Fibroblast of lung (primary cell): ENCODE measurements at regions not wholly inside any gene's neighbourhood (a gene's known extent, or its start where the extent isn't known, plus 50 kb on each side); places are given as distances from the start of the nearest gene placed in this dataset.

Experiments used
- DNase-seq, 2 donors: peaks; one replicate each; pipeline versions ENCODE4 v3.0.0 to v3.0.0-alpha.2; 2010; ENCODE audit warnings: low read depth in 2 of 2
- H2AFZ ChIP-seq: 2 replicates; pipeline ENCODE4 v1.5.1; 2012; ENCODE audit warnings: low read length, control low read depth, inconsistent platforms
- H3K27ac ChIP-seq: 2 replicates; pipeline ENCODE4 v1.5.1; 2011; ENCODE audit warnings: low read length, control low read depth; ENCODE audit not compliant: insufficient read depth
- H3K27me3 ChIP-seq: 2 replicates; pipeline ENCODE4 v1.5.1; 2011; ENCODE audit warnings: mild to moderate bottlenecking, low read length; ENCODE audit not compliant: control insufficient read depth, insufficient read depth
- H3K36me3 ChIP-seq: 2 replicates; pipeline ENCODE4 v1.5.1; 2011; ENCODE audit warnings: low read length; ENCODE audit not compliant: control insufficient read depth, insufficient read depth
- H3K4me1 ChIP-seq: 2 replicates; pipeline ENCODE4 v1.5.1; 2011; ENCODE audit warnings: low read length; ENCODE audit not compliant: control insufficient read depth, insufficient read depth; ENCODE audit errors: extremely low read depth
- H3K4me2 ChIP-seq: 2 replicates; pipeline ENCODE4 v1.5.1; 2011; ENCODE audit warnings: low read length, control low read depth; ENCODE audit not compliant: insufficient read depth; ENCODE audit errors: extremely low read depth
- H3K4me3 ChIP-seq, 4 experiments: fragments of 200-600 bp in 1 of 4; sonication (generic) in 1 of 4; replicated peaks in 1 of 4; 2 replicates each; pipeline ENCODE4 v1.5.1; 2011 to 2016; ENCODE audit warnings: low read length in 4 of 4, low read depth in 3 of 4, mild to moderate bottlenecking in 3 of 4, control low read depth in 2 of 4, inconsistent platforms in 1 of 4, mixed read lengths in 1 of 4; ENCODE audit not compliant: insufficient read depth in 1 of 4; ENCODE audit errors: control extremely low read depth in 1 of 4
- H3K79me2 ChIP-seq: 2 replicates; pipeline ENCODE4 v1.5.1; 2012; ENCODE audit warnings: mild to moderate bottlenecking, low read length, inconsistent platforms; ENCODE audit not compliant: control insufficient read depth, insufficient read depth
- H3K9ac ChIP-seq: 2 replicates; pipeline ENCODE4 v1.5.1; 2011; ENCODE audit warnings: mild to moderate bottlenecking, low read length, control low read depth; ENCODE audit not compliant: insufficient read depth
- H3K9me3 ChIP-seq: 2 replicates; pipeline ENCODE4 v1.5.1; 2012; ENCODE audit warnings: low read depth, low read length; ENCODE audit not compliant: control insufficient read depth, insufficient read depth
- H4K20me1 ChIP-seq: 2 replicates; pipeline ENCODE4 v1.5.1; 2011; ENCODE audit warnings: low read length; ENCODE audit not compliant: control insufficient read depth, insufficient read depth; ENCODE audit errors: extremely low read depth
- CTCF ChIP-seq, 2 donors: IDR thresholded peaks in 1 of 2; conservative IDR thresholded peaks in 1 of 2; 1 replicate in 1 of 2; 2 replicates in 1 of 2; pipeline ENCODE4 v1.5.1; 2011 to 2012; ENCODE audit warnings: low read length in 2 of 2, control low read depth in 1 of 2, inconsistent platforms in 1 of 2, low read depth in 1 of 2, mild to moderate bottlenecking in 1 of 2
- EZH2 ChIP-seq: IDR thresholded peaks from 2 replicates; pipeline ENCODE4 v1.5.1; 2012; ENCODE audit warnings: low read length, control low read depth, mild to moderate bottlenecking; ENCODE audit errors: missing control alignments

GRCh38 chr14:38063711-38064320 is 143.9 kb upstream of the SSTR1 start:
- H3K9ac ChIP-seq = no peak overlapping the region
- H3K27ac ChIP-seq = no peak overlapping the region
- no peak for DNase-seq
- TF ChIP-seq CTCF (conservative IDR thresholded peaks at IDR 0.05 in 1 of 2, IDR thresholded peaks at IDR 0.05 in 1 of 2; ENCODE audit: low read depth in 1 of 2, low read length in 2 of 2) = no peak
- TF ChIP-seq EZH2 = no peak
- no peak overlapping the region for H2AFZ ChIP-seq
- H3K4me1 ChIP-seq = no peaks in the 10 kb centered on the region
- no peak overlapping the region for H3K4me3 ChIP-seq
- H3K27me3 ChIP-seq = no peaks in the 10 kb centered on the region
- no peak overlapping the region for H3K4me2 ChIP-seq
- H3K79me2 ChIP-seq = no peaks in the 10 kb centered on the region
- H4K20me1 ChIP-seq = no peaks in the 10 kb centered on the region
- no peaks in the 10 kb centered on the region for H3K36me3 ChIP-seq
- no peaks in the 10 kb centered on the region for H3K9me3 ChIP-seq

GRCh38 chr14:38065106-38065762 is 142.5 kb upstream of the SSTR1 start:
- no peaks in the 10 kb centered on the region for H3K9me3 ChIP-seq
- no peak for DNase-seq
- no peak overlapping the region for H3K4me2 ChIP-seq
- no peak overlapping the region for H3K27ac ChIP-seq
- no peaks in the 10 kb centered on the region for H3K79me2 ChIP-seq
- no peak overlapping the region for H3K4me3 ChIP-seq
- H3K4me1 ChIP-seq = no peaks in the 10 kb centered on the region
- no peak overlapping the region for H2AFZ ChIP-seq
- H3K9ac ChIP-seq = no peak overlapping the region
- no peaks in the 10 kb centered on the region for H3K36me3 ChIP-seq
- no peaks in the 10 kb centered on the region for H4K20me1 ChIP-seq
- TF ChIP-seq CTCF (conservative IDR thresholded peaks at IDR 0.05 in 1 of 2, IDR thresholded peaks at IDR 0.05 in 1 of 2; ENCODE audit: low read depth in 1 of 2, low read length in 2 of 2) = no peak
- TF ChIP-seq EZH2 = no peak
- H3K27me3 ChIP-seq = no peaks in the 10 kb centered on the region

GRCh38 chr14:38070061-38070588 is 137.6 kb upstream of the SSTR1 start:
- H3K9ac ChIP-seq = no peak overlapping the region
- H3K27ac ChIP-seq = no peak overlapping the region
- no peaks in the 10 kb centered on the region for H4K20me1 ChIP-seq
- no peak overlapping the region for H3K4me3 ChIP-seq
- TF ChIP-seq EZH2 = no peak
- no peak for TF ChIP-seq CTCF (conservative IDR thresholded peaks at IDR 0.05 in 1 of 2, IDR thresholded peaks at IDR 0.05 in 1 of 2; ENCODE audit: low read depth in 1 of 2, low read length in 2 of 2)
- no peaks in the 10 kb centered on the region for H3K4me1 ChIP-seq
- no peaks in the 10 kb centered on the region for H3K79me2 ChIP-seq
- H3K9me3 ChIP-seq = no peaks in the 10 kb centered on the region
- no peak overlapping the region for H3K4me2 ChIP-seq
- no peak for DNase-seq
- no peak overlapping the region for H2AFZ ChIP-seq
- H3K27me3 ChIP-seq = no peaks in the 10 kb centered on the region
- no peaks in the 10 kb centered on the region for H3K36me3 ChIP-seq
